Upper lobe of left lung (tissue), 6 donors: ENCODE measurements at regions not wholly inside any gene's neighbourhood (a gene's known extent, or its start where the extent isn't known, plus 50 kb on each side); places are given as distances from the start of the nearest gene placed in this dataset.

ENCODE experiments used
- ATAC-seq, 2 donors: fragments of 200-7000 bp; cut with Tn5 transposase; one replicate each; pipeline ENCODE4 v1.9.1; 2022; ENCODE audit warnings: mild to moderate bottlenecking in 2 of 2, moderate library complexity in 2 of 2; ENCODE audit not compliant: low FRiP score in 2 of 2
- DNase-seq, 2 donors: peaks; one replicate each; pipeline ENCODE4 v3.0.0-alpha.2; 2019 to 2020
- H3K27ac ChIP-seq, 4 donors: fragments of 200-600 bp; sonication (generic); one replicate each; pipeline ENCODE4 v1.5.1; 2016 to 2019
- H3K27me3 ChIP-seq, 4 donors: fragments of 200-600 bp; sonication (generic); one replicate each; pipeline ENCODE4 v1.5.1; 2017 to 2019
- H3K36me3 ChIP-seq, 4 donors: fragments of 200-600 bp; sonication (generic); one replicate each; pipeline ENCODE4 v1.5.1; 2016 to 2019
- H3K4me1 ChIP-seq, 4 donors: fragments of 200-600 bp; sonication (generic); one replicate each; pipeline ENCODE4 v1.5.1; 2018 to 2019
- H3K4me3 ChIP-seq, 4 donors: fragments of 200-600 bp; sonication (generic); one replicate each; pipeline ENCODE4 v1.5.1; 2017 to 2019; ENCODE audit warnings: mild to moderate bottlenecking in 2 of 4, moderate library complexity in 1 of 4
- H3K9me3 ChIP-seq, 4 donors: fragments of 200-600 bp; sonication (generic); one replicate each; pipeline ENCODE4 v1.5.1; 2018 to 2019
- EP300 ChIP-seq, 4 donors: sonication (generic); formaldehyde crosslinking; IDR thresholded peaks; one replicate each; pipeline ENCODE4 v1.5.1; 2017; ENCODE audit warnings: antibody characterized with exemption in 4 of 4, control low read depth in 2 of 4
- POLR2A ChIP-seq, 4 donors: fragments of 450-650 bp; IDR thresholded peaks; one replicate each; pipeline ENCODE4 v1.5.1; 2016 to 2017; ENCODE audit warnings: antibody characterized with exemption in 4 of 4, mild to moderate bottlenecking in 2 of 4
- POLR2AphosphoS5 ChIP-seq, 2 donors: sonication (generic); formaldehyde crosslinking; IDR thresholded peaks; one replicate each; pipeline ENCODE4 v1.5.1; 2017; ENCODE audit warnings: antibody characterized with exemption in 2 of 2
- WGBS, 2 donors: methylation state at CpG; one replicate each; pipeline ENCODE4 v1.1.5; 2017 to 2018; 5-methylcytosine and 5-hydroxymethylcytosine counted together
- TF ChIP-seq, protein P1 (sequence below), 6 experiments: fragments of 450-650 bp in 4 of 6; fragments of 200-600 bp in 2 of 6; sonication (generic) in 2 of 6; IDR thresholded peaks; one replicate each; pipeline ENCODE4 v1.5.1; 2016 to 2019; ENCODE audit warnings: antibody characterized with exemption in 6 of 6
- donor health status: DM: no; HTN: no; CAD: no; lungs with moderate emphysema.
- donor health status: DM: no; HTN: yes; CAD: no; lungs with severe emphysema.

DNA sequence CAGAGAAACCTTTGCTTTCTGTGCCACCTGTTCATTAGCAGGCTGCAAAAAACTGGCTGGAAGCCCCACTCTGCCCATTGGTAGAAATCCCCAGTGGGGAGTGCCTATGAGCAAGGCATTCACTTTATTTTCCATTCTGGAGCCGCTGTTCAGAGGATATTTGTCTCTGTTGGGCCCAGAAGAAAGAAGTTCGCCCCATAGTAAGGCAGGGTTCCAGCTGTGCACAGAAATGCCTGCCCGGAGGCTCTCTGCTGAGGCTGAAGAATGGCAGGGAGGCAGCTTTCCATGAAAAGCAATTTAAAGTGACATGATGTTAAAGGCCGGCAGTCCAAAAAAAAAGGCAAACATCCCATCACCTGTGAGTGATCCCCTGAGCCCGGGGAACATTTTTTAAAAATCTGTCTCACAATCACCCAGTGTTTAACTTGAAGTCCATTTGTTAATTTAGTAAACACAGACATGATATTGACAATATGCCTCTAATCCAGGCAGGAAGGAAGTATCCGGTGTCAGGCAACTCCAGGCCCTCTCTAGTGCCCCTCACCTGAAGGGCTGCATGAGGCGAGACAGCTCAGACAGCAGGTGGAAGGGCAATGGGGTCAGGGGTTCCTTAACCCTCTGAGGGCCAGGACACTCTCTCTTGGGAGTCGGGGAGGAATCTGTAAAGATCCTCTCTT is 265.1 kb upstream of the SIX2 start:
- DNase-seq (no peak), ATAC-seq (no peak)
- Histone ChIP-seq H3K27ac (no peak overlapping the region), H3K4me1 (no peaks in the 10 kb centered on the region), H3K9me3 (no peaks in the 10 kb centered on the region), H3K4me3 (no peak overlapping the region), H3K36me3 (no peaks in the 10 kb centered on the region), H3K27me3 (no peaks in the 10 kb centered on the region)
- TF ChIP-seq POLR2AphosphoS5 (IDR thresholded peaks at IDR 0.05) (no peak), POLR2A (IDR thresholded peaks at IDR 0.05) (no peak), EP300 (IDR thresholded peaks at IDR 0.05) (no peak)
- TF ChIP-seq, protein P1, sequence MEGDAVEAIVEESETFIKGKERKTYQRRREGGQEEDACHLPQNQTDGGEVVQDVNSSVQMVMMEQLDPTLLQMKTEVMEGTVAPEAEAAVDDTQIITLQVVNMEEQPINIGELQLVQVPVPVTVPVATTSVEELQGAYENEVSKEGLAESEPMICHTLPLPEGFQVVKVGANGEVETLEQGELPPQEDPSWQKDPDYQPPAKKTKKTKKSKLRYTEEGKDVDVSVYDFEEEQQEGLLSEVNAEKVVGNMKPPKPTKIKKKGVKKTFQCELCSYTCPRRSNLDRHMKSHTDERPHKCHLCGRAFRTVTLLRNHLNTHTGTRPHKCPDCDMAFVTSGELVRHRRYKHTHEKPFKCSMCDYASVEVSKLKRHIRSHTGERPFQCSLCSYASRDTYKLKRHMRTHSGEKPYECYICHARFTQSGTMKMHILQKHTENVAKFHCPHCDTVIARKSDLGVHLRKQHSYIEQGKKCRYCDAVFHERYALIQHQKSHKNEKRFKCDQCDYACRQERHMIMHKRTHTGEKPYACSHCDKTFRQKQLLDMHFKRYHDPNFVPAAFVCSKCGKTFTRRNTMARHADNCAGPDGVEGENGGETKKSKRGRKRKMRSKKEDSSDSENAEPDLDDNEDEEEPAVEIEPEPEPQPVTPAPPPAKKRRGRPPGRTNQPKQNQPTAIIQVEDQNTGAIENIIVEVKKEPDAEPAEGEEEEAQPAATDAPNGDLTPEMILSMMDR (IDR thresholded peaks at IDR 0.05), result no peak
- WGBS, 2 donors, result 56 to 63% methylated on average over 8 of the region's 8 CpGs

DNA sequence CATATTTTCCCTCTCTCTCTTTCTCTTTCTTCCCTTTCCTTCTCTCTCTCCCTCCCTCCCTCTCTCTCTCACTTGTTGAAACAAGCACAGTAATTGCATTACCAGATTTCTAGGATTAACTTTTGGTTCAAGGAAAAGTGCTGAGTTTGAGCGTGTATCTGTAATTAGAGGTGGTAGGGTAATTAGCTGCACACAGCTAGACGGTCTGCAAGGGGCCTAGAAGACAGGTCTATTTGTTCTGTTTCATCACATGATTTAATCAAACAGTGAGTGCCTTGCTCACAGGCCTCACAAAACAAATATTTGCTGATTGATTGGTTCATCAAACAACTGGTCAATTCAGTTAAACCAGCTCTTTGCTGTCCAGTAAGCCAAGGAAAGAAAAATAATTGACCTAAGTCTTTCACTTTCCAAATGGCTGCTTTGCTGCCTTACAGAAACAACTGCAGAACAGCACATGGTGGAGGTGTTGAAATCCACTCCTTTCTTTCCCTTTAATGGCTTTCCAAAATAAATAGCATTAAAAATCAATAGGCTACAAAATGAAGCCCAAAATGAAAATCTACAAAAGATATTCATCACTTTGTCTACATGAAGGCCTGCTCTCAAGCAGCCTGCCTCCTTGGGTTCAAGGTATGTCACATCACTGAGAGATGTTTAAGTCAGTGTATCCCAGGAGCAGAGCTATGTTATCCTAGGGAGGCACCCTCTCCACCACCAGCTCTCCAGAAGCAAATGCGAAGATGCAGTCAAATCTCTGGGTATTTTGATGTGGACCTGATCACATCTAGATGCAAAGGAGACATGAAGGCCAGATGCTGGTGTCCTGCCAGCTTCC is 264.4 kb upstream of the SIX2 start:
- WGBS, 2 donors, result 73 to 79% methylated on average over 3 of the region's 3 CpGs
- DNase-seq (no peak), ATAC-seq (no peak)
- no peaks in the 10 kb centered on the region for H3K4me1 ChIP-seq
- TF ChIP-seq, protein P1 (IDR thresholded peaks at IDR 0.05), result no peak
- TF ChIP-seq POLR2AphosphoS5 (IDR thresholded peaks at IDR 0.05) (no peak), POLR2A (IDR thresholded peaks at IDR 0.05) (no peak), EP300 (IDR thresholded peaks at IDR 0.05) (no peak)
- H3K27me3 ChIP-seq, result no peaks in the 10 kb centered on the region
- no peaks in the 10 kb centered on the region for H3K36me3 ChIP-seq
- H3K27ac ChIP-seq, result no peak overlapping the region
- H3K9me3 ChIP-seq, result no peaks in the 10 kb centered on the region
- no peak overlapping the region for H3K4me3 ChIP-seq

DNA sequence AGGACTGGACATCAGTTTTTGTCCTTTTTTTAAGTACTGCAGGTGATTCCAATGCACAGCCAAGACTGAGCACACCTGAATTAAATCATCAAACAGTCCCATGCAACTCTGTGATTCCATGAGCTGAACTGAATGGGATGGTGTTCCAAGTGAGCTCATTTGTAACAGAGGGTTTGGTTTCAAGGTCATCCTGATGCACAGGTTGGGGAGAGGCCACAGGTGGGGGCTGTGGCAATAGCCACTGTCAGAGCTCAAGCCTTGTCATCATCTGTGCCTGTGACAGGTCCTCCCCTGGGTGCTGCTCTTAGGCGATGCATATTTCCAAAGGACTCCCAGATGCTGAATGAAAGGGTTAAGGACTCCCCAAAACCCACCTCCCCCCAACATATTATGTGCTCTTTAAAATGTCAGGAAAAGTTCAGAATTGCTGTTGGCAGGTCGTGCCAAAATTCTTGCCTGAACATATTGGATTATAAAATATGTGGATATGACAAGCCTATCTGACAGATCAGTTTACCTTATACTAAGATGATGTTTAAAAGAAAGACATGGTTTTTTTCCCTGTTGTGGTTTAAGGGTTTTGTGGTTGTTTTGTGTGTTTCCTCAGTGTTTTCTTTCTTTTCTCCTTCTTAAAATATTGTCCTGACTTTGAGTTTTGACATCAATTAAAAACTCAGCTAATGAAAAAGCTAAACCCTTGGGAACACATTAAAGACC is 263.5 kb upstream of the SIX2 start:
- H3K9me3 ChIP-seq, result no peaks in the 10 kb centered on the region
- H3K27ac ChIP-seq, result no peak overlapping the region
- no peaks in the 10 kb centered on the region for H3K27me3 ChIP-seq
- ATAC-seq (no peak), DNase-seq (no peak)
- no peaks in the 10 kb centered on the region for H3K4me1 ChIP-seq
- TF ChIP-seq POLR2AphosphoS5 (IDR thresholded peaks at IDR 0.05) (no peak), POLR2A (IDR thresholded peaks at IDR 0.05) (no peak), EP300 (IDR thresholded peaks at IDR 0.05) (no peak)
- 71 to 77% methylated on average over 2 of the region's 2 CpGs for WGBS, 2 donors
- H3K4me3 ChIP-seq, result no peak overlapping the region
- no peaks in the 10 kb centered on the region for H3K36me3 ChIP-seq

DNA sequence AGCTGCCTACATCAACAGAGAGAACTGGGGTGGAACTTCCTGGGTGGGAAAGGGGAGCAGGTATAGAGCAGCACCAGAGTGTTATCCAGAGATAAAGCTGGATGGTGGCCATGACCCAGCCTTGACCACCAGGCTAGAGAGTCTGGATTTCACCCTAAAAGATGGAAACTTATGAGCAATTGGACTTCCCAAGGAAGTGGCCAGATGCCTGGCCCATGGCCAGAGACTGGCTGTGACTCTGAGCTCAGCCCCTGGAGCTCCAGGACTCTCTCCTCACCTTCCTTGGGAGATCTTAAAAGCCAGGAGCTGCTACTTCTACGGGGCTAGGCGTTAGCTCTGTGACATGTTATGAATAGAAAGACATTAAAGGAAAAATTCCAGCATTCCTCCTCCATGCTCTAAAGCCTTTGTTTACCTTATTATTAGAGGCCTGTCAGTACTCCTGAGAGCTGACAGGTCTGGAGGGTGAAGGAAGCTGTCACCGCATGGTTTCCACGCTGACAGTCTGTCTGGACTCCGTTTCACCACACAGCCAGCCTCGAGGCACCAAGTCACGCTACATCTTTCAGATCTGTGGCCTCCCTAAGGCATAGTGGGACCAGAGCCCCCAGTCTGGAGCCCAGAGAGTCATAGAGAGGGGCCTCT is 260.0 kb upstream of the SIX2 start:
- 64 to 78% methylated on average over 7 of the region's 7 CpGs for WGBS, 2 donors

DNA sequence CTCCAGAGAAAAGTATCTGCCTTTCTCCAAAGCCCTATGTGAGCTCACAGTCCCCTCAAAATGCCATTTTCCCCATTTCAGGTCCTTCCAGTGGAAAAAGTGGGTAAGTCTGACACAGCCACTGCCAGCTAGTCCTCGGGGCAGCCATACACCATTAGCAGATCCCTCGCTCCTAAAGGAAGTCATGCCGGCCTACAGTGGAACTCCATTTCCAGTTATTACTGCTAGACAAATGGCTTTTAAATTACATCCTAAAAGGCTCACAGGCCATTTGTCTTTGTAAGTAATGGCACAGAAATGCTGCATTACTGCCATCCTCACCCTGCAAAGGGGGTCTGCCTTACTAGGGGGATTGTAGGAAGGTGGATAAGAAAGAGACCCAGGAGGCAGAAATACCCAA is 259.4 kb upstream of the SIX2 start:
- Histone ChIP-seq H3K36me3 (no peaks in the 10 kb centered on the region), H3K9me3 (no peaks in the 10 kb centered on the region), H3K4me1 (no peaks in the 10 kb centered on the region), H3K27me3 (no peaks in the 10 kb centered on the region), H3K4me3 (no peak overlapping the region), H3K27ac (no peak overlapping the region)
- WGBS, 2 donors, result 60 to 78% methylated on average over 3 of the region's 3 CpGs
- no peak for ATAC-seq
- TF ChIP-seq POLR2AphosphoS5 (IDR thresholded peaks at IDR 0.05) (no peak), POLR2A (IDR thresholded peaks at IDR 0.05) (no peak), EP300 (IDR thresholded peaks at IDR 0.05) (no peak)
- TF ChIP-seq, protein P1 (IDR thresholded peaks at IDR 0.05), result no peak
- no peak for DNase-seq

More for the DNA sequence above, 260.0 kb upstream of the SIX2 start:
- DNase-seq, result no peak
- Histone ChIP-seq H3K9me3 (no peaks in the 10 kb centered on the region), H3K27me3 (no peaks in the 10 kb centered on the region), H3K36me3 (no peaks in the 10 kb centered on the region), H3K4me1 (no peaks in the 10 kb centered on the region), H3K27ac (no peak overlapping the region), H3K4me3 (no peak overlapping the region)
- no peak for ATAC-seq
- TF ChIP-seq POLR2AphosphoS5 (IDR thresholded peaks at IDR 0.05), result no peak
